ENCODE measurements at regions not wholly inside any gene's neighbourhood (a gene's known extent, or its start where the extent isn't known, plus 50 kb on each side); places are given as distances from the start of the nearest gene placed in this dataset.

- Mint-ChIP-seq H3K4me3 (no peak overlapping the region), H3K9me3 (peaks cover 0 to 6% (median 0%) of the 10 kb centered on the region in 7 donors), H3K27ac (no peak overlapping the region), H3K36me3 (no peaks in the 10 kb centered on the region), H3K27me3 (ENCODE audit: low read depth in 3 of 3) (no peaks in the 10 kb centered on the region), H3K4me1 (no peaks in the 10 kb centered on the region)
- intact Hi-C loops (cut with micrococcal nuclease), result no loop called here
- no peak overlapping the region for H3K27ac ChIP-seq (ENCODE audit: low read depth in 1 of 2, low read length in 2 of 2)
- no peak overlapping the region for H3K9ac ChIP-seq (ENCODE audit: insufficient read depth, low read length, poor library complexity, severe bottlenecking)
- no peak for DNase-seq
- no peaks in the 10 kb centered on the region for H3K4me1 ChIP-seq (ENCODE audit: control insufficient read depth in 1 of 2, insufficient read depth in 2 of 2, low read length in 2 of 2)
- no peak for TF ChIP-seq CTCF (IDR thresholded peaks at IDR 0.05)
- H3K4me2 ChIP-seq (replicated peaks; ENCODE audit: extremely low read depth, low read length, poor library complexity, severe bottlenecking), result no peak overlapping the region
- H3K79me2 ChIP-seq (ENCODE audit: insufficient read depth, low read length), result no peaks in the 10 kb centered on the region
- H4K20me1 ChIP-seq (ENCODE audit: insufficient read depth, low read length), result no peaks in the 10 kb centered on the region
- no peak overlapping the region for H2AFZ ChIP-seq (ENCODE audit: insufficient read depth, low read depth, low read length, poor library complexity, severe bottlenecking)
- WGBS (ENCODE audit: insufficient coverage), result no CpG with 5 or more reads among the region's 6 CpGs
- no peaks in the 10 kb centered on the region for H3K27me3 ChIP-seq (ENCODE audit: control insufficient read depth in 2 of 2, insufficient read depth in 2 of 2, low read length in 2 of 2)
- H3K9me3 ChIP-seq (replicated peaks in 1 of 2; ENCODE audit: control insufficient read depth in 1 of 2, insufficient read depth in 1 of 2, low read length in 2 of 2), result no peaks in the 10 kb centered on the region
- H3K4me3 ChIP-seq (replicated peaks in 1 of 3; ENCODE audit: low read depth in 2 of 3, low read length in 3 of 3), result no peak overlapping the region
- H3K36me3 ChIP-seq (replicated peaks in 1 of 2; ENCODE audit: control insufficient read depth in 1 of 2, insufficient read depth in 2 of 2, low read length in 2 of 2), result no peaks in the 10 kb centered on the region
These were observed 193.4 kb upstream of the STEAP4 start for GRCh38 chr7:88500131-88500530.

GRCh38 chr7:88495881-88496725 lies 189.4 kb upstream of the STEAP4 start:
- no peak overlapping the region for H2AFZ ChIP-seq (ENCODE audit: insufficient read depth, low read depth, low read length, poor library complexity, severe bottlenecking)
- Mint-ChIP-seq H3K27me3 (ENCODE audit: low read depth in 3 of 3) (peaks cover 0 to 3% (median 0%) of the 10 kb centered on the region in 3 donors), H3K9me3 (no peaks in the 10 kb centered on the region), H3K27ac (no peak overlapping the region), H3K4me3 (no peak overlapping the region), H3K36me3 (no peaks in the 10 kb centered on the region), H3K4me1 (no peaks in the 10 kb centered on the region)
- no peaks in the 10 kb centered on the region for H3K9me3 ChIP-seq (replicated peaks in 1 of 2; ENCODE audit: control insufficient read depth in 1 of 2, insufficient read depth in 1 of 2, low read length in 2 of 2)
- no peak overlapping the region for H3K4me3 ChIP-seq (replicated peaks in 1 of 3; ENCODE audit: low read depth in 2 of 3, low read length in 3 of 3)
- no peaks in the 10 kb centered on the region for H3K27me3 ChIP-seq (ENCODE audit: control insufficient read depth in 2 of 2, insufficient read depth in 2 of 2, low read length in 2 of 2)
- no peaks in the 10 kb centered on the region for H3K4me1 ChIP-seq (ENCODE audit: control insufficient read depth in 1 of 2, insufficient read depth in 2 of 2, low read length in 2 of 2)
- H3K4me2 ChIP-seq (replicated peaks; ENCODE audit: extremely low read depth, low read length, poor library complexity, severe bottlenecking), result no peak overlapping the region
- no peaks in the 10 kb centered on the region for H3K79me2 ChIP-seq (ENCODE audit: insufficient read depth, low read length)
- no peak overlapping the region for H3K27ac ChIP-seq (ENCODE audit: low read depth in 1 of 2, low read length in 2 of 2)
- H3K9ac ChIP-seq (ENCODE audit: insufficient read depth, low read length, poor library complexity, severe bottlenecking), result no peak overlapping the region
- DNase-seq, result no peak
- no peaks in the 10 kb centered on the region for H4K20me1 ChIP-seq (ENCODE audit: insufficient read depth, low read length)
- 50% methylated on average over 2 of the region's 8 CpGs for WGBS (ENCODE audit: insufficient coverage)
- no peaks in the 10 kb centered on the region for H3K36me3 ChIP-seq (replicated peaks in 1 of 2; ENCODE audit: control insufficient read depth in 1 of 2, insufficient read depth in 2 of 2, low read length in 2 of 2)
- no peak for TF ChIP-seq CTCF (IDR thresholded peaks at IDR 0.05)
- intact Hi-C loops (cut with micrococcal nuclease), result no loop called here
